ENCODE measurements at regions not wholly inside any gene's neighbourhood (a gene's known extent, or its start where the extent isn't known, plus 50 kb on each side); places are given as distances from the start of the nearest gene placed in this dataset.

GRCh38 chr6:15086348-15087158 lies 159.3 kb upstream of the JARID2 start:
- Histone ChIP-seq H3K9me3 (no peaks in the 10 kb centered on the region), H3K27ac (no peak overlapping the region), H3K36me3 (no peaks in the 10 kb centered on the region), H3K4me1 (peaks cover 0 to 23% (median 14%) of the 10 kb centered on the region in 4 donors), H3K4me3 (no peak overlapping the region), H3K27me3 (no peaks in the 10 kb centered on the region)
- intact Hi-C loops (cut with DNase I; ENCODE audit: low total_unique reads), result no loop called here
- DNase-seq, result peak in 1 of 2 donors; percentile 39
- TF ChIP-seq EP300 (IDR thresholded peaks at IDR 0.05), result no peak
- TF ChIP-seq POLR2A (IDR thresholded peaks at IDR 0.05), result no peak
- TF ChIP-seq, protein P1, sequence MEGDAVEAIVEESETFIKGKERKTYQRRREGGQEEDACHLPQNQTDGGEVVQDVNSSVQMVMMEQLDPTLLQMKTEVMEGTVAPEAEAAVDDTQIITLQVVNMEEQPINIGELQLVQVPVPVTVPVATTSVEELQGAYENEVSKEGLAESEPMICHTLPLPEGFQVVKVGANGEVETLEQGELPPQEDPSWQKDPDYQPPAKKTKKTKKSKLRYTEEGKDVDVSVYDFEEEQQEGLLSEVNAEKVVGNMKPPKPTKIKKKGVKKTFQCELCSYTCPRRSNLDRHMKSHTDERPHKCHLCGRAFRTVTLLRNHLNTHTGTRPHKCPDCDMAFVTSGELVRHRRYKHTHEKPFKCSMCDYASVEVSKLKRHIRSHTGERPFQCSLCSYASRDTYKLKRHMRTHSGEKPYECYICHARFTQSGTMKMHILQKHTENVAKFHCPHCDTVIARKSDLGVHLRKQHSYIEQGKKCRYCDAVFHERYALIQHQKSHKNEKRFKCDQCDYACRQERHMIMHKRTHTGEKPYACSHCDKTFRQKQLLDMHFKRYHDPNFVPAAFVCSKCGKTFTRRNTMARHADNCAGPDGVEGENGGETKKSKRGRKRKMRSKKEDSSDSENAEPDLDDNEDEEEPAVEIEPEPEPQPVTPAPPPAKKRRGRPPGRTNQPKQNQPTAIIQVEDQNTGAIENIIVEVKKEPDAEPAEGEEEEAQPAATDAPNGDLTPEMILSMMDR (IDR thresholded peaks at IDR 0.05), result no peak
- no peak for TF ChIP-seq POLR2AphosphoS5 (IDR thresholded peaks at IDR 0.05)
- WGBS, 5 donors, result 72 to 77% (median 75%) methylated on average over 12 of the region's 12 CpGs

DNA sequence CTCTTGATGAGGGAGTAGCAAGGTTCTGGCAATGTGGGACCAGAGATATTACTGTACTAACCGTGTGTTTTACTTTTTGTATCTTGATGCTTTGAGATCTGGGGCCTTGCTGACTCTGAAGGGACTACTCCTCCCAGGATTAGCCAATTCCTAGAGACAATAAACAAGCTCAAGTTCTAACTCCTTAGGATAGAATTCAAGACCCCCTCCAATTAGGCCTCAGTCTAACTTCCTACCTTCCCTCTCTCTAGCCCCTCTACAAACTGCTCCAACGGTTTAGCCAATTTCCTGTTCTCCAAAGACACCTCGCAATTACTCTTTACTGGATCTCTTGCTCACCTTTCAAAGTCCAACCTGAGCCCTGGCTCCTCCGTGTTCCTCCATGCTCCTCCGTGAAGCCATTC lies 158.7 kb upstream of the JARID2 start:
- Histone ChIP-seq H3K4me1 (peaks cover 0 to 23% (median 14%) of the 10 kb centered on the region in 4 donors), H3K4me3 (no peak overlapping the region), H3K36me3 (no peaks in the 10 kb centered on the region), H3K27me3 (no peaks in the 10 kb centered on the region), H3K9me3 (no peaks in the 10 kb centered on the region), H3K27ac (no peak overlapping the region)
- TF ChIP-seq POLR2AphosphoS5 (IDR thresholded peaks at IDR 0.05), result no peak
- TF ChIP-seq EP300 (IDR thresholded peaks at IDR 0.05), result no peak
- TF ChIP-seq, protein P1 (IDR thresholded peaks at IDR 0.05), result no peak
- no peak for TF ChIP-seq POLR2A (IDR thresholded peaks at IDR 0.05)
- 87 to 93% (median 92%) methylated on average over 4 to 5 of the region's 5 CpGs for WGBS, 5 donors
- no peak for DNase-seq
- intact Hi-C loops (cut with DNase I; ENCODE audit: low total_unique reads), result no loop called here

DNA sequence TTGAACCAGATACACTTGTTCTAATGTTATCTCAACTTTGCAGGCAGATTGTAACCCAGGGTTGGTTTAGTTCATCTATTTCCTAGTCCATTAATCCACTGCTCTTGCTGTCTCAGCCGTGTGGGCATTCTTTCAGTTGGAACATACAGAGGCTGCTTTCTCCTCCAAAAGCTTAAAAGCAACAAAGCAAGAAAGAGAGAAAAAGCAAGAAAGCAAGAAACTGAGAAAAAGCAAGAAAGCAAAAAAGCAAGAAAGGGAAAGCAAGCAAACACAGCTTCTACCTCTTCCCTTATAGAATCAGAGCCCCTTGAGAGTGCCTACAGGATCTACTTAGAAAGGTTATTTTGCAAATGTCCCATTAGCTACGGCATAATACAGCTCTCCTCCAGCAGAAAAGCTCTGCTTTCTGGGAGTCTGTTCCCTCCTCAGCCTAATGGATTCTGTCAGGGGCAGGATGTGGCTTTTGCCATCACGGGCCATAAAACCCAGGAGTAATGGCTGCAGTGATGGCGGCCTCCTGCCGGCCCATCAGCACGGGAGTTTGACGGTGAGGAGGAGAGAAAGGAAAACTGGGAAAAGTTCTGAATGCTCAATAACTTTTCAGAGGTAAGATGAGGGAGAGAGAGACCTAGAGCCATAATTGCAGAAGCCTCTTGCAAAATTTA lies 156.8 kb upstream of the JARID2 start:
- intact Hi-C loops (cut with DNase I; ENCODE audit: low total_unique reads), result no loop called here
- Histone ChIP-seq H3K9me3 (no peaks in the 10 kb centered on the region), H3K4me3 (no peak overlapping the region), H3K27ac (no peak overlapping the region), H3K4me1 (peaks cover 0 to 23% (median 14%) of the 10 kb centered on the region in 4 donors), H3K36me3 (no peaks in the 10 kb centered on the region), H3K27me3 (no peaks in the 10 kb centered on the region)
- 64 to 84% (median 75%) methylated on average over 7 of the region's 7 CpGs for WGBS, 5 donors
- TF ChIP-seq POLR2AphosphoS5 (IDR thresholded peaks at IDR 0.05) (no peak), EP300 (IDR thresholded peaks at IDR 0.05) (no peak), POLR2A (IDR thresholded peaks at IDR 0.05) (no peak)
- TF ChIP-seq, protein P1 (IDR thresholded peaks at IDR 0.05), result no peak
- no peak for DNase-seq

DNA sequence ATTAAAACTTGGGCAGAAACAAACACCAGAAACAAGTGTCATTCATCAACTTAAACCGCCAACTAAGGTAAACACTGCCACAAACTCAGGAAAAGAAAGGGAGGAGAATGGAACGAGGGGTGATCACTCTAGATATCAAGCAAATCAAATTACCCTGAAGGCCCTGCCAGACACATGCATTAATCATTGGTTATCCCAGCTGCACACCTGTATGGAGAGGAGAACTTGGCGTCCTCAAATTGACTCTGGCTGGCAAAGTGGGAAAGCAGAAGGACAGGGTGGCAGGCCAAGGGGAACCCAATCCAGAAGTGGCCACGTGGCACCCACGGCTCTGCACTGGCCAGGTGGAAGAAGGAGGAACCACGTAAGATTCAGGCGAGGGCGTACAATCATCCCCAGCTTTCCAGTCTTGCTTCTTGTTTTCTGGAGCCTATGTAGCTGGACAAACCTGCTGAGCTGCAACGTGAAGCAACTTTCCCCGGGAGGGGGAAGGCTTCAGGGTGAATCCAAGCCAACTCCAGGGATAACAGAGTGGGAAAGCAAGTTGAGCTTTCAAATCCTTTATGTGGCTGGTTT lies 156.2 kb upstream of the JARID2 start:
- Histone ChIP-seq H3K27ac (no peak overlapping the region), H3K36me3 (no peaks in the 10 kb centered on the region), H3K4me3 (no peak overlapping the region), H3K9me3 (no peaks in the 10 kb centered on the region), H3K4me1 (peaks cover 0 to 23% (median 14%) of the 10 kb centered on the region in 4 donors), H3K27me3 (no peaks in the 10 kb centered on the region)
- intact Hi-C loops (cut with DNase I; ENCODE audit: low total_unique reads), result no loop called here
- peak; percentile 62 to 68 for DNase-seq
- TF ChIP-seq EP300 (IDR thresholded peaks at IDR 0.05) (no peak), POLR2A (IDR thresholded peaks at IDR 0.05) (no peak), POLR2AphosphoS5 (IDR thresholded peaks at IDR 0.05) (no peak)
- TF ChIP-seq, protein P1 (IDR thresholded peaks at IDR 0.05), result no peak
- WGBS, 5 donors, result 35 to 56% (median 41%) methylated on average over 10 of the region's 10 CpGs
